Kidney (tissue), 13 donors: ENCODE measurements at regions not wholly inside any gene's neighbourhood (a gene's known extent, or its start where the extent isn't known, plus 50 kb on each side); places are given as distances from the start of the nearest gene placed in this dataset.

Experiments used
- DNase-seq, 5 donors: peaks; one replicate each; pipeline ENCODE4 v3.0.0-alpha.2; 2013 to 2020
- FAIRE-seq: peaks from 2 replicates; lab custom pipeline; 2012; peaks lifted over from hg19 to GRCh38; lab: Jason Lieb, UNC
- H3K27ac ChIP-seq, 2 donors: one replicate each; pipeline ENCODE4 v1.7.0; 2013; ENCODE audit warnings: low read depth in 2 of 2, low read length in 2 of 2, inconsistent platforms in 1 of 2
- H3K27me3 ChIP-seq: one replicate; pipeline ENCODE4 v1.7.1; 2013; ENCODE audit warnings: low read length, inconsistent platforms; ENCODE audit not compliant: control insufficient read depth, insufficient read depth
- H3K36me3 ChIP-seq, 3 donors: one replicate each; pipeline versions ENCODE4 v1.7.0 to v1.7.1; 2013; ENCODE audit warnings: low read length in 3 of 3, control low read depth in 1 of 3, inconsistent platforms in 1 of 3; ENCODE audit not compliant: insufficient read depth in 3 of 3, control insufficient read depth in 2 of 3
- H3K4me1 ChIP-seq, 3 donors: one replicate each; pipeline versions ENCODE4 v1.7.0 to v1.7.1; 2013; ENCODE audit warnings: low read length in 3 of 3, inconsistent platforms in 1 of 3, low read depth in 1 of 3; ENCODE audit not compliant: control insufficient read depth in 2 of 3, insufficient read depth in 2 of 3
- H3K4me3 ChIP-seq, 3 donors: one replicate each; pipeline versions ENCODE4 v1.7.0 to v1.8.1; 2013; ENCODE audit warnings: low read length in 3 of 3, control low read depth in 1 of 3, inconsistent platforms in 1 of 3
- H3K9ac ChIP-seq, 3 donors: one replicate each; pipeline versions ENCODE4 v1.7.0 to v1.7.1; 2013; ENCODE audit warnings: low read length in 3 of 3, control low read depth in 1 of 3, inconsistent platforms in 1 of 3
- H3K9me3 ChIP-seq, 3 donors: one replicate each; pipeline versions ENCODE4 v1.7.0 to v1.7.1; 2013; ENCODE audit warnings: low read length in 3 of 3, control low read depth in 1 of 3, inconsistent platforms in 1 of 3; ENCODE audit not compliant: control insufficient read depth in 2 of 3, insufficient read depth in 1 of 3
- CTCF ChIP-seq: IDR thresholded peaks from 3 replicates; pipeline ENCODE4 v1.5.1; 2012; ENCODE audit warnings: mild to moderate bottlenecking, moderate library complexity, borderline replicate concordance; ENCODE audit not compliant: insufficient read depth; ENCODE audit errors: extremely low read depth
- intact Hi-C: fragments of 100-400 bp; cut with DNase I; formaldehyde crosslinking; loops from one replicate; pipeline ENCODE4 v1.11.1; 2022
- donor health status: control.
- donor health status: control.
- donor health status: control.
- donor health status: control.
- donor health status: control.
- donor health status: DM: yes; HTN: yes; CAD: no.
- donor health status: Normal renal cell carcinoma (clear cell type).

GRCh38 chr1:116309090-116309870 lies 63.8 kb upstream of the ATP1A1 start:
- no peak overlapping the region for H3K27ac ChIP-seq
- FAIRE-seq: no peak
- DNase-seq: no peak

GRCh38 chr1:116310180-116310579 lies 62.9 kb upstream of the ATP1A1 start:
- no peaks in the 10 kb centered on the region for H3K36me3 ChIP-seq

More at GRCh38 chr1:116309090-116309870, 63.8 kb upstream of the ATP1A1 start:
- H3K36me3 ChIP-seq: no peaks in the 10 kb centered on the region
- peaks cover 0 to 13% (median 9%) of the 10 kb centered on the region in 3 donors for H3K4me1 ChIP-seq
- H3K9me3 ChIP-seq: no peaks in the 10 kb centered on the region
- TF ChIP-seq CTCF: no peak
- H3K4me3 ChIP-seq: no peak overlapping the region
- intact Hi-C loops: no loop called here
- no peak overlapping the region for H3K9ac ChIP-seq
- no peaks in the 10 kb centered on the region for H3K27me3 ChIP-seq

GRCh38 chr1:116311193-116311592 lies 61.9 kb upstream of the ATP1A1 start:
- Histone ChIP-seq H3K36me3 (no peaks in the 10 kb centered on the region), H3K4me3 (no peak overlapping the region), H3K4me1 (peaks cover 0 to 13% (median 9%) of the 10 kb centered on the region in 3 donors), H3K9ac (no peak overlapping the region), H3K9me3 (no peaks in the 10 kb centered on the region), H3K27ac (peak overlapping the region; percentile 7 to 65), H3K27me3 (no peaks in the 10 kb centered on the region)
- intact Hi-C loops: no loop called here
- TF ChIP-seq CTCF: no peak
- no peak for DNase-seq
- no peak for FAIRE-seq

More at GRCh38 chr1:116310180-116310579, 62.9 kb upstream of the ATP1A1 start:
- H3K27ac ChIP-seq: no peak overlapping the region
- no peaks in the 10 kb centered on the region for H3K27me3 ChIP-seq
- FAIRE-seq: no peak
- H3K9me3 ChIP-seq: no peaks in the 10 kb centered on the region
- TF ChIP-seq CTCF: no peak
- H3K4me1 ChIP-seq: peaks cover 0 to 13% (median 9%) of the 10 kb centered on the region in 3 donors
- intact Hi-C loops: no loop called here
- no peak overlapping the region for H3K9ac ChIP-seq
- no peak overlapping the region for H3K4me3 ChIP-seq
- no peak for DNase-seq
